ENCODE measurements at regions not wholly inside any gene's neighbourhood (a gene's known extent, or its start where the extent isn't known, plus 50 kb on each side); places are given as distances from the start of the nearest gene placed in this dataset.

DNA sequence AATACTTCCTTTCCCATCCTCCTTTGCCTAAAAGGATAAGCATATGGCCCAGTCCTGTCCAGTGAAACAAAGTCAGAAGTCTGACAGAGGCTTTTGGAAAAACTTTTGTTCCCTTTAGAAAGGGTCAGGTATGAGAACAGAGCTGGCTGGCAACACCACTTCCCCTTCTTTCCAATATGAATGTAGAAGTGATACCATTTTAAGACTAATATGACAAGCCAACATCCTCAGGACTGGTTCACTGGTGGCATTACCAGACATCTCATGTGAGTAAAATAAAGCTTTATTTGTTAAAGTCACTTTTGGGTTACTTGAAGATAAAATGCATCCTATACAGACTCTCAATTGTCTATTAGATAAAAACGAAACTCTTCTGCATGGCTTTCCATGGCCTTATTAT lies 83.6 kb upstream of the PTCHD1 start:
- DNase-seq (ENCODE audit: low read depth): no peak
- no peak overlapping the region for H3K4me3 ChIP-seq (ENCODE audit: low read depth, low read length)
- TF ChIP-seq, protein P1, sequence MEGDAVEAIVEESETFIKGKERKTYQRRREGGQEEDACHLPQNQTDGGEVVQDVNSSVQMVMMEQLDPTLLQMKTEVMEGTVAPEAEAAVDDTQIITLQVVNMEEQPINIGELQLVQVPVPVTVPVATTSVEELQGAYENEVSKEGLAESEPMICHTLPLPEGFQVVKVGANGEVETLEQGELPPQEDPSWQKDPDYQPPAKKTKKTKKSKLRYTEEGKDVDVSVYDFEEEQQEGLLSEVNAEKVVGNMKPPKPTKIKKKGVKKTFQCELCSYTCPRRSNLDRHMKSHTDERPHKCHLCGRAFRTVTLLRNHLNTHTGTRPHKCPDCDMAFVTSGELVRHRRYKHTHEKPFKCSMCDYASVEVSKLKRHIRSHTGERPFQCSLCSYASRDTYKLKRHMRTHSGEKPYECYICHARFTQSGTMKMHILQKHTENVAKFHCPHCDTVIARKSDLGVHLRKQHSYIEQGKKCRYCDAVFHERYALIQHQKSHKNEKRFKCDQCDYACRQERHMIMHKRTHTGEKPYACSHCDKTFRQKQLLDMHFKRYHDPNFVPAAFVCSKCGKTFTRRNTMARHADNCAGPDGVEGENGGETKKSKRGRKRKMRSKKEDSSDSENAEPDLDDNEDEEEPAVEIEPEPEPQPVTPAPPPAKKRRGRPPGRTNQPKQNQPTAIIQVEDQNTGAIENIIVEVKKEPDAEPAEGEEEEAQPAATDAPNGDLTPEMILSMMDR (IDR thresholded peaks at IDR 0.05; ENCODE audit: insufficient read depth, low read length): no peak

DNA sequence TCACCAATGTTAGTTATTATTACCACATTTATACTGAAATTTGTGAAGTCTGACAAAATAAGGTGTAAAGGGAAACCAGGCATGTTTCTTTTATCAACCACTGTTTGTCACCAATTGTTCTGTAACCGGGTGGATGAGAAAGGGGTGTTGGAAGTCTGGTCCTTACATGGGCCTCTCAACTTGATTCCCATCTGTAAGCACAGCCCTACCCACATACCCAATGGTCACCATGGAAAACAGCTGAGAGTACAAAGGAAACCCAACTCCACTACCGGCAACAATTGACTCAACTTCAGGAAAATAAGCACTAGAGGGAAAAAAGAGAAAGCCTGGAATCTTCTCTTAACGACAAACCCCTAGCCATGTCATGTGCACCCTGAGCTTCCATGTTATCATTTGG lies 70.8 kb upstream of the PTCHD1 start:
- no peak for DNase-seq (ENCODE audit: low read depth)
- TF ChIP-seq, protein P1 (IDR thresholded peaks at IDR 0.05; ENCODE audit: insufficient read depth, low read length): no peak
- H3K4me3 ChIP-seq (ENCODE audit: low read depth, low read length): no peak overlapping the region

- no peak overlapping the region for H3K4me3 ChIP-seq (ENCODE audit: low read depth, low read length)
- TF ChIP-seq, protein P1 (IDR thresholded peaks at IDR 0.05; ENCODE audit: insufficient read depth, low read length): no peak
- DNase-seq (ENCODE audit: low read depth): no peak
Measured at GRCh38 chrX:23269923-23270322, 64.7 kb upstream of the PTCHD1 start.

- H3K4me3 ChIP-seq (ENCODE audit: low read depth, low read length): no peak overlapping the region
- no peak for DNase-seq (ENCODE audit: low read depth)
- TF ChIP-seq, protein P1 (IDR thresholded peaks at IDR 0.05; ENCODE audit: insufficient read depth, low read length): no peak
Measured at GRCh38 chrX:23271026-23271425, 63.6 kb upstream of the PTCHD1 start.

- no peak for DNase-seq (ENCODE audit: low read depth)
- TF ChIP-seq, protein P1 (IDR thresholded peaks at IDR 0.05; ENCODE audit: insufficient read depth, low read length): no peak
- no peak overlapping the region for H3K4me3 ChIP-seq (ENCODE audit: low read depth, low read length)
Measured at GRCh38 chrX:23276475-23276874, 58.2 kb upstream of the PTCHD1 start.
